DMS153 treated with DMSO at 0.1 percent for 48 hours (cell line): ENCODE measurements at regions not wholly inside any gene's neighbourhood (a gene's known extent, or its start where the extent isn't known, plus 50 kb on each side); places are given as distances from the start of the nearest gene placed in this dataset.

ENCODE experiments used
- DNase-seq: peaks from one replicate; lab custom pipeline; 2025; ENCODE audit not compliant: unreplicated experiment; lab: John Stamatoyannopoulos, UW

DNA sequence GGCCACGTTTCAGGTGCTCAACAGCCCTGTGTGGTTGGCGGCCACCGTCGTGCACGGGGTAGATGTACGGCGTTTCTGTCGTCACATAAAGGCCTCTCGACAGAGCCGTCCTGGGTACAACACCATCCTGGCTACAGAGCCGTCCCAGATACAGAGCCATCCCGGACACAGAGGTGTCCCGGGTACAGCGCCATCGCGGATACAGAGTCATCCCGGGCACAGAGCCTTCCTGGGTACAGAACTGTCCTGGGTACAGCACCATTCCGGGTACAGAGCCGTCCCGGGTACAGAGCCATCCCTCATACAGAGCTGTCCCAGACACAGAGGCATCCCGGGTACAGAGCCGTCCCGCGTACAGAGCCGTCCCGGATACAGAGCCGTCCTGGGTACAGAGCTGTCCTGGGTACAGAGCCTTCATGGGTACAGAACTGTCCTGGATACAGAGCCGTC, 222.7 kb upstream of the SOX1 start:
- no peak for DNase-seq

DNA sequence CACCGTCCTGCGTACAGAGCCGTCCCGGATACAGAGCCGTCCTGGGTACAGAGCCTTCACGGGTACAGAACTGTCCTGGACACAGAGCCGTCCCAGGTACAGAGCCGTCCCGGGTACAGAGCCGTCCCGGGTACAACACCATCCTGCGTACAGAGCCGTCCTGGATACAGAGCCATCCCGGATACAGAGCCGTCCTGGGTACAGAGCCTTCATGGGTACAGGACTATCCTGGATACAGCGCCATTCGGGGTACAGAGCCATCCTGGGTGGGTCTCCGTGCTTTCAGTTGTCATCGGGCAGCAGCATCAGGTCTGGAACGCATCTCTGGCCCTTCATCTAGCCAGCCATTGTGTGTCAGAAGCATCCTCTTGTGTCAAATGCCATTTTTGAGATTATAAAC, 222.3 kb upstream of the SOX1 start:
- DNase-seq = no peak

DNA sequence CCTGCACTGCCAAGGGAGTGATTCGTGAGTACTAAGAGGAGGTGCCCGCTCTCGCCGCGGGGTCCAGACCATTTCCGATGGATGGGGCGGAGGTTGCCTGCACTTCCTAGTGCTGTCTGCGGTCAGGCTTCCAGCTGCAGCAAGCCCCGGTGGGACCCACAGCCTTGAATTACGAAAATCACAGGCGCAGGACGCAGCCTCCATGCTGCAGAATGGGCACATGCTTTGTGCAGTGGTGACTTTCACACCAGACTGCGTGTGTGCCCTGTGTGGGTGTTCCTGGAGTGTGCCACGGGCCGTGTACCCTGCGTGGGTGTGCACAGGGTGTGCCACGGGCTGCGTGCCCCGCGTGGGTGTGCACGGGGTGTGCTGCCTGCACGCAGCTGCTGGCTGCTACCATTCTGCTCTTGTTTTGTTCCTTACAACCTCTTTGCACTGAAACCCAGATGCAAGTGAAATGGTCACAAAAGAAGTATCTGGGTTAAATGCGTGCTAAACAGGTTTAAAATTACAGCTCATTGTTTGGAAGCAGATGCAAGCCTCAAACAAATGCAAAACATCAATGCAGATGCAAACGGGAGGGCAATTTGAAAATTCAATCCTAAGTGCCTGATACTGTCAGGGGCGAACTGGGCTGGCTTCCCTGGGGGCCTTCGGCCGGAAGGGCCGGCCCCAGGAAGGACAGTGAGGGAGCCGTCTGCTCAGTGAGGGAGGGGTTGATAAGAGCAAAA, 221.2 kb upstream of the SOX1 start:
- DNase-seq = no peak

DNA sequence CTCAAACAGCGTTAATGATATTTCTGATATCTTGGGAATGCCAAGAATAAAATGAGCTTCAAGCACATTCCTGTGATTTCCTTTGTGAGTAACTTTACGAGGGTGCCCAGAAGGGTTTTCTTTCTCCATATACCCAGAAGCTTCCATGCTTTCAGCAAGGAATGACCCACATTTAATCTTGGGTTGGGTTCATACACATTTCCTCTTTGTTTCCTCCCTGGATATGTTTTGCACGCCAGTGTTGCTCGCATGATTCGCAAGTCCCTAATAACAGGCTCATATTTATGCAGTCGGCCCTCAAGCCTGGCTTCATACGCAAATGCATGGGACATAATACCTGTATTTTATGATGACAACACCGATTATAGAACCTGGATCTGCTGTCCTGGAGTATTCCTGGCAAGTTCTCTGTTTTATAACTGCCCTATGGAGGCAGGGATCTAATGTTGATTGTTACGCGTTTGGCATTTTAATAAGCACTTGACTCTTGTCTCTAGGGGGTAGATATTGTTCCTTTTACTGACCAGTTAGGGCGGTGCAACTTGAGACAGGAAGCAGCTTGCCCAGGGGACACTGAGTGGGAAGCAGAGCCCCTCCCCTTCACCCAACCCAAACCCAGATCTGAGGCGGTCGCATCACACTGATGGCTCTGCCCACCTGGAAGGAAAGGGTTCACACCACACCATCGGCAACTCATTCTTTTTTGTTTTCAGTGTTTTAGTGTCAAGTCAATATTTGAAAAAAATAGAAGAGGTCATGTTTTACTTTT, 220.4 kb upstream of the SOX1 start:
- DNase-seq = peak; percentile 88

DNA sequence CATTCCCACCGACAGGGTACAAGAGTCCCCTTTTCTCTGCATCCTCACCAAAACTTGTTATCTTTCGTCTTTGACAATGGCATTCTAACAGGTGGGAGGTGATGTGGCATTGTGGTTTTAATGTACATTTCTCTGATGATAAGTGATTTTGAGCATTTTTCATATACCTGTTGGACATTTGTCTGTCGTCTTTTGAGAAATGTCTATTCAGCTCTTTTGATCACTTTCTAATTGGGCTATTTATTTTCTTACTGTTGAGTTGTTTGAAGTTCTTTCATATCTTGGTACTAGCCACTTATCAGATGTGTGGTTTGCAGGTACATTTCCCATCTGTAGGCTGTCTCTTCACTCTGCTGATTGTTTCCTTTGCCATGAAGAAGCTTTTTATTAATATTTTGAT, 219.0 kb upstream of the SOX1 start:
- no peak for DNase-seq

DNA sequence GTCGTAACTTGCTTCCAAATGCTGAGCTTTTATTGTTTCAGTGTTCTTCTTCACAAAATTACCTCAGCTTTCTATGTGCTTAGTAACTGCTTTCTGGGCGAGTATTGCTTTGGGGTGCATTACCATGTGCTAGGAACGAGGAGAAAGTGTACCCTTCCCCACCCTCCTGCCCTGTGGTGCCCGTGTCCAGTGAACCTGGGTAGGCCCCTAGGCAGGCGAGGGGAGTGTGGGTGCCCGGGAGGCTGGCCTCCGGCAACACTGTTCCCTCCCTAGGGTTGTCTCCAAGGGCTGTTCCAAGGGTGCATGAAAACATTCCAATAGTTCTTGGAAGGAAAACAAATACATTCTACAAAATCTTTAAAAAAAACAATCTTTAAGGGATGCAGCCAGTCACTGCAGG, 216.5 kb upstream of the SOX1 start:
- DNase-seq = no peak

DNA sequence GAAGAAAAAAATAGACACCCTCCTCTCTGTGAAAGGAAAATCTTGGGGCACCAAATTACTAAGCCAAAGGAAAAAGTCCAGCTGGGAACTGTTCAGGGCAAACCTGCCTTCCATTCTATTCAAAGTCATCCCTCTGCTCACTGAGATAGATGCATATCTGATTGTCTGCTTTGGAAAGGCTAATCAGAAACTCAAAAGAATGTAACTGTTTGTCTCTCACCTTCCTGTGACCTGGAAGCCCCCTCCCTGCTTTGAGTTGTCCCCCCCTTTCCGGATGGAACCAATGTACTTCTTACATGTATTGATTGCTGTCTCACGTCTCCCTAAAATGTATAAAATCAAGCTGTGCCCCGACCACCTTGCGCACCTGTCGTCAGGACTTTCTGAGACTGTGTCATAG, 216.0 kb upstream of the SOX1 start:
- no peak for DNase-seq

DNA sequence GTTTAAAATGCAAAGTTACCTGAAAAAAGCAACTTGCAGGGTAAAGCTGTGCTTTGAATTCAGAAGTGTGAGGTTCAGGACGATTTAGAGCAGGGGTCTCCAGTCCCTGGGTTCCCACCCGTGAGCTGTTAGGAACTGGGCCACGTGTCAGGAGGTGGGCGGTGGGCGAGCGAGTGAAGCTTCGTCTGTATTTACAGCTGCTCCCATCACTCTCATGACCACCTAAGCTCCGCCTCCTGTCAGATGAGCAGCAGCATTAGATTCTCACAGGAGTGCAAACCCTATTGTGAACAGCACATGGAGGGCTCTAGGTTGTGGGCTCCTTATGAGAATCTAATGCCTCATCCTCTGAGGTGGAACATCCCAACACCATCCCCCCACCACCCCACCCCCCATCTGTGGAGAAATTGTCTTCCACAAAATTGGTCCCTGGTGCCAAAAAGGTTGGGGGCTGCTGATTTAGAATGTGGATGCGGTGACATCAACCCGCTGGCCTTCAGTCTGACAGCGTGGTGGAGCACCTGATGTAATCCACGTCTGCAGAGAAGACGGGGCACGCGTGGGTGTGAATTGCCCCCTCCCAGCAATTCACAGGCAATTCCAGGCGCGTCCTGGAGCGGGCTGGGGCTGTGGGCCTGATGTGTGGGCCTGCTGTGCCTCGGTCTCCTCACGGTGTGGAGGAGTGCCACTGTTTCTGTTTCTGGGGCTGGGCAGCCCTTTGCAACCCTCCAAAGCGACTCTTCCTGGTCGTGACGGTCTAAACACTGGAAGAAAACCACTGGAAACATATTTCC, 214.0 kb upstream of the SOX1 start:
- DNase-seq = peak; percentile 75

DNA sequence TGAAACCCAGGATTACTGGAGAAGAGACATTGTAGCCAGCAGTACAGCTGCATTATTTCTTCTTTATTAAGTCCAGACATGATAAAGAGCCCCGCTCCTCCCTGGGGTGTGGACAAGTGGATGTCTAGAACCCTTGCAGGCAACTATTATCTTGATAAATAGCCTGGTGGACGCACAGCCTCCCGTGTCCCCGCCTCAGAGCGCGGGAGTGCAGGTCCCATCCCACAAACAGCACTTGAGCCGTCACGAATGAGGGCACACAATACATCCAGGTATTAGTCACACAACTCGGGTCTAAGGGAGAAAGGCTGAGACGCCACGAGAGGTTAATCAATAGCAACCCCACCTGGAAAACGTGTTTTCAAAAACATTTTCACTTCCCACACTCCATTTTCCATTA, 213.2 kb upstream of the SOX1 start:
- DNase-seq = peak; percentile 99

DNA sequence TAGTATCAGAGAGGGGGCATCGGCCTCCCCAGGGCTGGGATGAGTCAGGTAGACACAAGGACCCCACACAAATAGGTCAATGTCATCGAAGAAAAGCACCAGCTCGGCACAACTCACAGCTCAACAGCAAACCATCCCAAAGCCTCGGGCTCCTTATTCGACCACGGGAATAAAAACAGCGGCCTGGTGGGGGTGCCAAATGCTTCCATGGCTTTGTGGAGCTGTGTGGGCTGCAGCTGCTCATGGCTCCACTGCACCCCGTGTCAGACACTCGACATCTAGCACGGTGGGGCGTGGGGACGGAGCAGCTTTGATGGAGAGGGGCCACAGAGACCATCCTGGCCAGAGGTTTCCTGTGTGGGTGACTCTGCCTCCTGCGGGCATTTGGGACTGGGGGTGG, 212.5 kb upstream of the SOX1 start:
- no peak for DNase-seq

DNA sequence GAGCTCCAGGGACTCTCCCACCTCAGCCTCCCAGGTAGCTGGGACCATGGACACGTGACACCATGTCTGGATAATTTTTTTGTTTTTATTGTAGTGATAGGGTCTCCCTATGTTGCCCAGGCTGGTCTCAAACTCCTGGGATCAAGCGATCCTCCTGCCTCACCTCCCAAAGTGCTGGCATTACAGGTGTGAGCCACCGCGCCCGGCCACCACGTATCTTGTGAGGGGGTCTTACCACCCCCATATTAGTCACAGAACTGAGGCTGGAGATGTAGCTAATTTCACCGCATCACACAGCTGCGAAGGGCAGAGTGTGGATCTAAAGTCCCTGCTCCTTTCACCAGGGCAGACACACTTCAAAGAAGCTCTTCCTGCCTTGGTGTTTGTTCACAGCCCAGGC, 211.8 kb upstream of the SOX1 start:
- DNase-seq = no peak

DNA sequence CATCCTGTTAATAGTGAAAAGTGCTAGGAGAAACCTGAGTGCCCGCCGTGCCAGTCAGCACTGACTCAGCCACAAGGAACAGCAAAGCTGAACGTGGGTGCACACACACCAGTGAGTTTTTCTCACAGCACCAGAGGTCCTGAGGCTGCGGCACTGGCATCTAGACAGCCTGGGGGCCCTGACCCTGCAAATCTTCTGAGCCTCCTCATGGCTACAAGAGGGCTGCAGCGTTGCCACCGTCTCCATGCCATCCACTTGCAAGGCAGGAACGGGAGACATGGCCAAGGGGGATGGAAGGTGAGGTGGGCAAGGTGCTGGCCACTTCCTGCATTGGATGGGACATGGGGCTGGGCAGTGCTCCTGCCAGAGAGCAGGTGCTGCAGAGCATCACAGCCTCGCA, 211.2 kb upstream of the SOX1 start:
- DNase-seq = no peak

DNA sequence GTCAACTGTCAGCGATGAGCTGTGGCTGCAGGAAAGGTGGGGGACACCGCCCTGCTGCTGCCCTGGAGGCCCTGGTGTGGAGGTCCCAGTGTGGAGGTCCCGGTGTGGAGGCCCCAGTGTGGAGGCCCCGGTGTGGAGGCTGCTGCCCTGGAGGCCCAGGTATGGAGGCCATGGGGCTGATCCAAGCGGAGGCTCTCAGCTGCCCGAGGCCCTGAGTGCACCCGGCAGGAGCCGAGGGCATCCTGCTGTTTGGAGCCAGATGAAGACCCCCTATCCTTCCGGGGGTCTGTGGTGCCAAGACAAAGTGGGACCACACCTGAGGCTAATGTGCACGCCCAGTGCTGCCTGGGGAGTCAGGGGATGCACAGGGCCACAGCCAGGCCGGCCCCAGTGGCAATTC, 210.4 kb upstream of the SOX1 start:
- DNase-seq = no peak

DNA sequence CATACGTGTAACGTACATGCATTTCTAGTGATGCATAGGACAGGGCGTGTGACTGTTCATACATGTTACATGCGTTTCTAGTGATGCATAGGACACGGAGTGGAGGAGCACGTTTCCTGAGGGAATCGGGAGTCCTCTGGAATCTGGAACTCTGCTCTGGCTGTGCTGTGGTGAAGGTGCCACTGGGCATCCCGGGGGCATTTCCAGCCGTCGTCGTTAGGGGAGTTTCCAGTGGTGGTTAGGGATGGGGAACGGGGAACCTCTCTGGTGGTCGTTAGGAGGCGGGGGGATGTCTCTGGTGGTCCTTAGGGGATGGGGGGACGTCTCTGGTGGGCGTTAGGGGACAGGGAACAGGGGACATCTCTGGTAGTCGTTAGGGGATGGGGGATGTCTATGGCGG, 209.6 kb upstream of the SOX1 start:
- DNase-seq = no peak

DNA sequence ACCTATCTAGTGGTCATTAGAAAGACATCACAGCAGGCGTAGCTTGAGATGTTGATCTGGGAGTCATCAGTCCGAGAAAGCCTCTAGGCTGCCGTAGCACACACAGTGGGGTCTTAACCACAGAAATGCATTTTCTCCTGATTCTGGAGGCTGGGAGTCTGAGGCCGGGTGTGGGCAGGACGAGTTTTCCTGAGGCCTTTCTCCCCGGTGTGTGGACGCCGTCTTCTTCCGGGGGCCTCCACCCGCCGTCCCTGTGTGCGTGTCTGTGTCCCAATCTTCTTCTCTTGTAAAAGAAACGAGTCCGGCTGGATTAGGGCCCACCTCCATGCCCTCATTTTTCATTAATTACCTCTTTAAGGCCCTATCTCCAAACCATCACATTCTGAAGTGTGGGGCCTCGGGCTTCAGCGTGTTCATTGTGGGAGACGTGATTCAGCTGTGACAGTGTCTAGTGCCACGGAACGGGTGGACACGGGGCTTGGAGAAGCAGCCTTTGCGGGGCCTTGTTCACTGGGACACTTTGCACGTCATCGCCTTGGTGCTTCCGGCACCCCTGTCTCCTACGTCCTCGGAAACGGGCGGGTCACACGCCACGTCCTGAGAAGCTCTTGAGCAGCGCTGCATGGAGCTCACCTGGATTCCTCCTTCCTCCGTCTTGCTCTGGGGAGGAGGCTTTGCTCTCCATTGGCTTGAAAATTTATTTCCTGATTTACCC, 208.9 kb upstream of the SOX1 start:
- no peak for DNase-seq

DNA sequence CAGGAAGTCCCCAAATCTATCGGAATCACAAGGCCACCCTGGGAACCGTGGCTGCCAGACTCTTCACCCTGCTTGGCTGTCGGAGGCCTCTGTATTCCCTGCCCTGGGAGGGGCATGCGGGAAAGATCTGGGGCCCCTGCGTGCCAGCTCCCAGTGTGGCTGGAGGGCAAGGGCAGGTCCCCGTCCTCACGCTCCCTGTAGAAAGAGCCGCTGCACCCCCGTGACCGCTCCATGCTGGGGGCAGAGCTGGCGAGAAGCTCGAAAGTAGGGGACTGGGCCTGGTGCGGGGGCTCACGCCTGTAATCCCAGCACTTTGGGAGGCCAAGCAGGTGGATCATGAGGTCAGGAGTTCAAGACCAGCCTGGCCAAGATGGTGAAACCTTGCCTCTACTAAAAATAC, 208.4 kb upstream of the SOX1 start:
- no peak for DNase-seq

DNA sequence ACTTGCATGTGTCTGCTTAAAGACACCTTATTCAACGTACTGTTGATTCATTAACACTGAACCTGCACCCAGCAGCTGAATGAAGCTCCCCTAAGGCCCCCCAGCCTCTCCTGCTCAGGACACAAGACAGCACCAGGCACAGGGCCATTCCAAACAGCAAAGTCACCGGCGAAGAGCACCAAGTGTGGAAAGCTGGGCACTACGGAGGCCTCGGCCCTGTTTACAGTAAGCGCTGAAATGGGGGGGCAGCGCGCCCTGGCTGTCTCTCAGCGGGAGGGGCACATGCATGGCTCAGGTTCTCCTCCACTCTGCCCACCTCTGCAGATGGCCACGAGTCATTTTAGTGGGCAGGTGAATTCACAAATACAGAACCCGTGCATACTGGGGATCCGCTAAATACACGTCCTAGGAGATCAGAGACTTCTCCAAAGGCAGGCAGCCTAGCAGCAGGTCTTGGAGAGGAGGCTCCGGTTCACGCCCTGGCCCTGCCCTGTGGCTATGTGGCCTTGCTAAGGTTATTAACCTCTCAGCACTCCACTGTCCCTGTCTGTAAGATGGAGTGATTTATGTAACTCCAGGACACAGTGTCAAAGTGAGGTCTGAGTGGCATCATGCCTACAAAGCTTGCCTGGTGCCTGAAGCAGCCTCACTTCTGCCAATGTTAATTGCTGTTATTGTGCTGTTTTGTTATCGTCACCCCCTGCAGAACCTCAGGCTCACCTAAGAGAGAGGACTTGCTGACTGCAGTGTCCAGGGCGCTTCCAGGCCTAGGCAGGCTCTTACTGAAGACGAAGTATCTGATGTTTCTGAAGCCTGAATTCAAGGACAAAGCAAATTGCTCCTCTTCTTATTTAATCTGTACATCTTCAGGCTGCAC, 207.4 kb upstream of the SOX1 start:
- no peak for DNase-seq

DNA sequence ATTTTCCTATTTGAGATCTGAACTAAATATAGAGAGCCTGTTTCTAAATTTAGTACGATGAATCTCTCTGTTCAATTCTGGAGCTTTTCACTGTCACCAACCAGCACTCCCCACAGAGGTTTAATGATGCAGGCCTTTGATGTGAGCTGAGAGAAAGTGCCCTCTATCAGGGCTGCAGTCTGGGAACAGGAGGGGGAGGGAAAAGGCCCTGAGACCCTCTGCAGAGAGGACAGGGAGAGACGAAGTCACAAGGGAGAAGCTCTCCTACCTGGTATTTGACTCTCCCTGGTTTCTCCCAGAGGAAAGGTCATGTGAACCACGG, 206.8 kb upstream of the SOX1 start:
- DNase-seq = no peak

DNA sequence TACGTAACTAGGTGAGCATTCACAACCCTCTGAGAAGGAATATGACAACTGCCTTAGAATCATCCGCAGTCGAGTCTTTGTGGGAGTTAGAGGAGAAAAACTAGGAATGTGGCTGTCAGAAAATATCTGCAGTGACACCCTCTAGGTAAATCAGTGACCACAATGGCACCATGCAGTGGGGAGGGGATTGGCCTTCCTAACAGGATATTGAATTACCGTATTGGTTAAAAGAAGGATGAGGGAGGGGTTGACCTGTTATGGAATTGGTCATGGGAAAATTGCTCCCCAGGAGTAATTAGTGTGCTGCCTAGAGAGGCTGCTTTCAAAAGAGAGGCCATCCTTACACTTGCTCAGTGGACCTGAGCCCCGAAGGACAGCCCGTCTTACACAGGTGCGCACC, 205.6 kb upstream of the SOX1 start:
- DNase-seq = no peak

DNA sequence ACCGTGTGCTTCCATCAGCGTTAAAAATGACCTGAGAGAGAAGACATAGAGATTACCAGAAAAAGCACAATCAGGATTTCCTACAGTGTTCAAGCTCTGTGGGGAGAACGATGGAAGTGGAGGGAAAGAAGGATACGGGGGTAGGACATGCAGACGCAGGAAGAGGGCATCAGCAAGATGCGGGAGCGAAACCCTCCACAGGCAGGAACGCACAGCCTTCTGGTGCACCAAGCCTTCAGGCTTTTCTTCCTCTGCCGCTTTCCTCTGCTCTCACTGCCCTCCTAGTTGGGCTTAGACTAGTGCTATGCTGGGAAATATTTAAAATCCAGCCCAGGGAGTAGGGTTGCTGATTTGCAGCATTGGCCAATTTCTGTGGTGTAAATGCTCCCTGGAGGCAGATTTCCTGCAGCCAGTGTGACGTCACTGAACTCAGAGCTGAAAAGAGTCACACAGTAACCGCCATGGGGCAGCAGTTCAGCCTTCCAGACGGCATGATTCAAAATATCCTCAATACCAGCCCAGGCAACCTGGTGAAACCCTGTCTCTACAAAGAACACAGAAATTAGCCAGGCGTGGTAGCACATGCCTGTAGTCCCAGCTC, 205.1 kb upstream of the SOX1 start:
- DNase-seq = no peak
